H1 (cell line): ENCODE measurements at regions not wholly inside any gene's neighbourhood (a gene's known extent, or its start where the extent isn't known, plus 50 kb on each side); places are given as distances from the start of the nearest gene placed in this dataset.

Experiments
- CTCF ChIA-PET: fragments of 300-600 bp; sonication (Branson Sonifier 250); formaldehyde crosslinking; loops from one replicate; lab custom pipeline; 2021; ENCODE audit not compliant: partially characterized antibody; lab: Charles Lee
- POLR2A ChIA-PET: fragments of 300-600 bp; sonication (Branson Sonifier 250); formaldehyde crosslinking; loops from one replicate; lab custom pipeline; 2021; ENCODE audit warnings: inconsistent platforms; ENCODE audit not compliant: partially characterized antibody; lab: Charles Lee
- DNase-seq, 2 experiments: peaks; one replicate each; pipeline versions ENCODE4 v3.0.0 to v3.0.0-alpha.2; 2010 to 2022; ENCODE audit warnings: low spot score in 2 of 2, low read depth in 1 of 2, mixed read lengths in 1 of 2
- FAIRE-seq: peaks from 2 replicates; lab custom pipeline; 2011; peaks lifted over from hg19 to GRCh38; lab: Jason Lieb, UNC
- H2AFZ ChIP-seq: 2 replicates; pipeline ENCODE4 v1.8.1; 2012; ENCODE audit warnings: low read length, inconsistent platforms
- H2AK5ac ChIP-seq: 2 replicates; pipeline ENCODE4 v1.6.1; 2013; ENCODE audit warnings: low read depth, low read length
- H2BK120ac ChIP-seq: replicated peaks from 2 replicates; pipeline ENCODE3; 2013; ENCODE audit warnings: low read depth, low read length, inconsistent platforms
- H2BK12ac ChIP-seq: 2 replicates; pipeline ENCODE4 v1.6.1; 2013; ENCODE audit warnings: low read depth, low read length
- H2BK15ac ChIP-seq: 2 replicates; pipeline ENCODE4 v1.6.1; 2013; ENCODE audit warnings: low read length
- H2BK20ac ChIP-seq: 2 replicates; pipeline ENCODE4 v1.6.1; 2013; ENCODE audit warnings: low read length
- H2BK5ac ChIP-seq: 2 replicates; pipeline ENCODE4 v1.6.1; 2013; ENCODE audit warnings: low read depth, low read length
- H3K14ac ChIP-seq: 2 replicates; pipeline ENCODE4 v1.6.1; 2013; ENCODE audit warnings: inconsistent platforms; ENCODE audit not compliant: insufficient read length
- H3K18ac ChIP-seq: 2 replicates; pipeline ENCODE4 v1.6.1; 2013; ENCODE audit warnings: low read length; ENCODE audit errors: extremely low read depth
- H3K23ac ChIP-seq: 2 replicates; pipeline ENCODE4 v1.6.1; 2013; ENCODE audit warnings: inconsistent platforms; ENCODE audit not compliant: insufficient read length
- H3K23me2 ChIP-seq: 2 replicates; pipeline ENCODE4 v1.6.1; 2013; ENCODE audit warnings: low read depth, low read length
- H3K27ac ChIP-seq: 2 replicates; pipeline ENCODE4 v1.6.1; 2011; ENCODE audit warnings: low read depth, low read length, inconsistent platforms
- H3K27me3 ChIP-seq, 4 experiments: replicated peaks in 1 of 4; 1 replicate in 1 of 4; 2 replicates in 3 of 4; pipeline versions ENCODE4 v1.6.1 to v1.8.1; 2011 to 2013; ENCODE audit warnings: low read length in 3 of 4, mild to moderate bottlenecking in 3 of 4, inconsistent platforms in 2 of 4, mixed read lengths in 2 of 4, moderate library complexity in 1 of 4; ENCODE audit not compliant: control insufficient read depth in 3 of 4, insufficient read depth in 3 of 4; ENCODE audit errors: extremely low read depth in 1 of 4
- H3K36me3 ChIP-seq, 4 experiments: 2 replicates each; pipeline versions ENCODE4 v1.6.1 to v1.8.1; 2011 to 2013; ENCODE audit warnings: mild to moderate bottlenecking in 4 of 4, low read length in 3 of 4, moderate library complexity in 2 of 4, control low read depth in 1 of 4, inconsistent platforms in 1 of 4; ENCODE audit not compliant: insufficient read depth in 4 of 4, control insufficient read depth in 2 of 4
- H3K4ac ChIP-seq: replicated peaks from 2 replicates; pipeline ENCODE3; 2013; ENCODE audit warnings: low read length, low read depth, mixed read lengths, inconsistent platforms; ENCODE audit not compliant: insufficient read length
- H3K4me1 ChIP-seq, 4 experiments: replicated peaks in 1 of 4; 1 replicate in 1 of 4; 2 replicates in 3 of 4; pipeline versions ENCODE4 v1.6.1 to v1.8.1; 2011 to 2013; ENCODE audit warnings: low read length in 3 of 4, inconsistent platforms in 2 of 4, mixed read lengths in 1 of 4; ENCODE audit not compliant: insufficient read depth in 4 of 4, control insufficient read depth in 3 of 4
- H3K4me2 ChIP-seq, 2 experiments: 2 replicates each; pipeline versions ENCODE4 v1.6.1 to v1.8.1; 2011 to 2013; ENCODE audit warnings: low read depth in 2 of 2, low read length in 2 of 2, control low read depth in 1 of 2, inconsistent platforms in 1 of 2, mild to moderate bottlenecking in 1 of 2; ENCODE audit not compliant: insufficient read depth in 1 of 2
- H3K4me3 ChIP-seq, 4 experiments: fragments of 200-600, 300-600 bp in 1 of 4; sonication (generic), shearing (Covaris generic), sonication (Bioruptor Twin) in 1 of 4; 2 replicates each; pipeline versions ENCODE4 v1.5.1 to v1.8.1; 2011 to 2016; ENCODE audit warnings: low read length in 4 of 4, low read depth in 3 of 4, control low read depth in 2 of 4, inconsistent platforms in 2 of 4, mild to moderate bottlenecking in 2 of 4, mixed read lengths in 1 of 4, moderate library complexity in 1 of 4; ENCODE audit not compliant: insufficient read depth in 2 of 4; ENCODE audit errors: extremely low read depth in 1 of 4
- H3K56ac ChIP-seq: replicated peaks from 2 replicates; pipeline ENCODE3; 2013; ENCODE audit warnings: low read depth, mild to moderate bottlenecking, mixed read lengths, low read length, inconsistent platforms; ENCODE audit not compliant: insufficient read length
- H3K79me1 ChIP-seq: 2 replicates; pipeline ENCODE4 v1.6.1; 2013; ENCODE audit warnings: low read depth, low read length, control low read depth
- H3K79me2 ChIP-seq, 2 experiments: 2 replicates each; pipeline versions ENCODE4 v1.6.1 to v1.8.1; 2012 to 2013; ENCODE audit warnings: low read length in 2 of 2, mild to moderate bottlenecking in 2 of 2, inconsistent platforms in 1 of 2; ENCODE audit not compliant: insufficient read depth in 2 of 2, control insufficient read depth in 1 of 2
- H3K9ac ChIP-seq, 4 experiments: replicated peaks in 1 of 4; 1 replicate in 1 of 4; 2 replicates in 3 of 4; pipeline versions ENCODE4 v1.6.1 to v1.8.1; 2011 to 2013; ENCODE audit warnings: low read depth in 3 of 4, low read length in 3 of 4, control low read depth in 2 of 4, mild to moderate bottlenecking in 2 of 4, moderate library complexity in 2 of 4, inconsistent platforms in 1 of 4; ENCODE audit errors: extremely low read depth in 1 of 4
- H3K9me3 ChIP-seq, 2 experiments: 2 replicates each; pipeline versions ENCODE4 v1.6.1 to v1.8.1; 2012 to 2013; ENCODE audit warnings: mild to moderate bottlenecking in 2 of 2, moderate library complexity in 2 of 2, control low read depth in 1 of 2, inconsistent platforms in 1 of 2, low read depth in 1 of 2, low read length in 1 of 2, mixed read lengths in 1 of 2; ENCODE audit not compliant: insufficient read depth in 2 of 2
- H4K20me1 ChIP-seq, 2 experiments: replicated peaks in 1 of 2; 2 replicates each; pipeline versions ENCODE3 to v1.8.1; 2011 to 2013; ENCODE audit warnings: inconsistent platforms in 2 of 2, low read length in 2 of 2, mild to moderate bottlenecking in 1 of 2; ENCODE audit not compliant: insufficient read depth in 2 of 2, control insufficient read depth in 1 of 2
- H4K5ac ChIP-seq: 2 replicates; pipeline ENCODE4 v1.6.1; 2013; ENCODE audit warnings: low read length, low read depth, mixed read lengths, inconsistent platforms; ENCODE audit not compliant: insufficient read length
- H4K8ac ChIP-seq: 2 replicates; pipeline ENCODE4 v1.8.0; 2013; ENCODE audit warnings: mild to moderate bottlenecking, moderate library complexity, low read length, inconsistent platforms; ENCODE audit not compliant: insufficient read depth; ENCODE audit errors: extremely low read depth
- H4K91ac ChIP-seq: replicated peaks from 2 replicates; pipeline ENCODE3; 2013; ENCODE audit warnings: low read length, mixed read lengths, inconsistent platforms; ENCODE audit not compliant: insufficient read length
- ASH2L ChIP-seq: fragments of 200-600, 300-600 bp; sonication (generic); IDR thresholded peaks from one replicate; pipeline ENCODE4 v1.7.1; 2017; ENCODE audit warnings: low read length
- BACH1 ChIP-seq: IDR thresholded peaks from 2 replicates; pipeline ENCODE4 v1.6.1; 2012; ENCODE audit warnings: low read length, improper control_type of control experiment
- BCL11A ChIP-seq, 2 experiments: IDR thresholded peaks; one replicate each; pipeline ENCODE4 v1.6.1; 2011; ENCODE audit warnings: low read depth in 2 of 2, low read length in 2 of 2, mild to moderate bottlenecking in 2 of 2
- CHD1 ChIP-seq: IDR thresholded peaks from 2 replicates; pipeline ENCODE4 v1.6.1; 2012; ENCODE audit warnings: low read depth, low read length, improper control_type of control experiment
- CHD2 ChIP-seq: IDR thresholded peaks from 2 replicates; pipeline ENCODE4 v1.6.1; 2012; ENCODE audit warnings: low read length, improper control_type of control experiment
- CTBP2 ChIP-seq: IDR thresholded peaks from 2 replicates; pipeline ENCODE4 v1.7.0; 2011; ENCODE audit warnings: borderline replicate concordance, mild to moderate bottlenecking, moderate library complexity, mixed read lengths, low read length; ENCODE audit not compliant: insufficient read depth, insufficient read length
- GABPA ChIP-seq: IDR thresholded peaks from 2 replicates; pipeline ENCODE4 v1.6.1; 2011; ENCODE audit warnings: mild to moderate bottlenecking, low read length, moderate library complexity, borderline replicate concordance; ENCODE audit not compliant: insufficient read depth
- MAFK ChIP-seq: IDR thresholded peaks from 2 replicates; pipeline ENCODE4 v1.6.1; 2012; ENCODE audit warnings: low read depth, mild to moderate bottlenecking, improper control_type of control experiment, low read length
- NRF1 ChIP-seq: IDR thresholded peaks from 2 replicates; pipeline ENCODE4 v1.6.1; 2011; ENCODE audit warnings: mild to moderate bottlenecking, low read depth, low read length, improper control_type of control experiment
- PHF8 ChIP-seq: fragments of 200-600 bp; sonication (generic); conservative IDR thresholded peaks from 2 replicates; pipeline ENCODE4 v1.7.1; 2012; ENCODE audit warnings: low read depth, mild to moderate bottlenecking, inconsistent platforms, low read length, moderate library complexity
- SIN3A ChIP-seq, 2 experiments: IDR thresholded peaks in 1 of 2; conservative IDR thresholded peaks in 1 of 2; 2 replicates each; pipeline ENCODE4 v1.6.1; 2011 to 2012; ENCODE audit warnings: low read length in 2 of 2, improper control_type of control experiment in 1 of 2, low read depth in 1 of 2, mild to moderate bottlenecking in 1 of 2
- SUZ12 ChIP-seq: fragments of 200-600 bp; sonication (generic); IDR thresholded peaks from 2 replicates; pipeline ENCODE4 v1.6.1; 2012; ENCODE audit warnings: mild to moderate bottlenecking, inconsistent platforms, low read length, moderate library complexity, mixed read lengths
- TBP ChIP-seq: IDR thresholded peaks from 2 replicates; pipeline ENCODE4 v1.6.1; 2011; ENCODE audit warnings: low read depth, low read length, improper control_type of control experiment
- YY1 ChIP-seq: IDR thresholded peaks from 2 replicates; pipeline ENCODE4 v1.6.1; 2011; ENCODE audit warnings: low read depth, mild to moderate bottlenecking, low read length
- WGBS, 2 experiments: shearing (Covaris generic) in 1 of 2; methylation state at CpG; one replicate each; pipeline versions ENCODE4 v1.1.6 to v1.1.7; 2013 to 2015; ENCODE audit warnings: low lambda C conversion rate in 2 of 2, mixed read lengths in 2 of 2, inconsistent platforms in 1 of 2, low coverage in 1 of 2, missing lambda C conversion rate in 1 of 2; ENCODE audit not compliant: insufficient replicate concordance in 2 of 2, insufficient coverage in 1 of 2, insufficient read length in 1 of 2; ENCODE audit errors: extremely low coverage in 1 of 2, missing lambda C conversion rate in 1 of 2; 5-methylcytosine and 5-hydroxymethylcytosine counted together

DNA sequence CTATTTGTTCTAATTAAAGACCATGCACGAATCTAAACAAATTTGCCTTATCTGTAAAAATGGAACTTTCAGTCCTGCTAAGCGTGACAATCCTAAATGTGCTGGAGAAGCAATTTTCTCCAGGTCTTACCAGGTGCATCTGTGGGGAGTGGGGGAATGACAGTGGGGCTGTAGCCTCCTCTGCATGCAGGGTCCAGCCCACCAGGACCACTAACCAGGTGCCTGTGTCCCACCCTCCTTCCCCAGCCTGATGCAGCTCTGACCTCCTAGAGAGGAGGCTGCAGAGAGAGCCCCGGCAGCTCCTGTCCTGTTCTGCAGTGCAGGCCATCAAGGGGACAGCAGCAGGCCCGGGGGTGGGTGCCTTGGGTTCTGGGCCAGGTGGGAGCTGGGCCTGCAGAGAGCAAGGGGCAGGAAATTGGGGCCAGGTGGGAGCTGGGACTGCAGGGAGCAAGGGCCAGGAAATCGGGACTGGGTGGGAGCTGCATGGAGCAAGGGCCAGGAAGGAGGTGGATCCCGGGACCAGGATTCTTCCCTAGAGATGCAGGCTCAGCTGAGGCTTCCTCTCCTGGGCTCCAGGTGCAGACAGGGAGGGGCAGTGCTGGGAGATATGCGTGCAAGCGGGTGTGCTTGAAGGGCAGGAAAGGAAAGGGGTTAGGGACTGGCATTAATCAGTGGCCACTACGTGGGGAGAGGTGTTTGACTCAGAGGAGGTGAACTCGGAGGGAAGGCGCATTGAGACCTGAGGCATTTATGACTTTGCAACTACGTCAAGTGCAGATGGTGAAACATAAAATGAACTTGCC, 185.3 kb downstream of the ANKRD30B start:
- H3K23me2 ChIP-seq: no peaks in the 10 kb centered on the region
- H3K4me2 ChIP-seq: no peak overlapping the region
- H2BK5ac ChIP-seq: no peak overlapping the region
- no peak overlapping the region for H3K18ac ChIP-seq
- no peak overlapping the region for H2BK15ac ChIP-seq
- H3K27ac ChIP-seq: no peak overlapping the region
- no peak for FAIRE-seq
- H3K14ac ChIP-seq: no peak overlapping the region
- H2BK12ac ChIP-seq: no peak overlapping the region
- H2BK120ac ChIP-seq: no peak overlapping the region
- H3K36me3 ChIP-seq: no peaks in the 10 kb centered on the region
- no peak overlapping the region for H3K4me3 ChIP-seq
- POLR2A ChIA-PET: no interaction called here
- H4K5ac ChIP-seq: no peak overlapping the region
- no peaks in the 10 kb centered on the region for H4K20me1 ChIP-seq
- no peak overlapping the region for H4K8ac ChIP-seq
- H4K91ac ChIP-seq: no peak overlapping the region
- no peak overlapping the region for H3K4ac ChIP-seq
- 83% methylated on average over 12 of the region's 12 CpGs; no CpG with 5 or more reads in 1 of the 2 experiments for WGBS, 2 experiments
- H2AFZ ChIP-seq: no peak overlapping the region
- H3K23ac ChIP-seq: no peak overlapping the region
- no peak overlapping the region for H2BK20ac ChIP-seq
- H2AK5ac ChIP-seq: no peak overlapping the region
- CTCF ChIA-PET: no interaction called here
- H3K79me1 ChIP-seq: no peaks in the 10 kb centered on the region
- H3K56ac ChIP-seq: no peak overlapping the region
- peak in 1 of 2 experiments; percentile 35 for DNase-seq
- H3K27me3 ChIP-seq: no peaks in the 10 kb centered on the region
- H3K9ac ChIP-seq: no peak overlapping the region
- no peaks in the 10 kb centered on the region for H3K79me2 ChIP-seq
- H3K4me1 ChIP-seq: no peaks in the 10 kb centered on the region
- peaks cover 73 to 97% of the 10 kb centered on the region in 2 experiments for H3K9me3 ChIP-seq
- TF ChIP-seq BCL11A (IDR thresholded peaks at IDR 0.05; ENCODE audit: low read depth in 2 of 2, low read length in 2 of 2) (no peak), NRF1 (no peak), GABPA (no peak), BACH1 (no peak), MAFK (no peak), YY1 (no peak), CTBP2 (no peak), TBP (no peak), SUZ12 (no peak), CHD2 (no peak), PHF8 (no peak), CHD1 (no peak), ASH2L (no peak), SIN3A (conservative IDR thresholded peaks at IDR 0.05 in 1 of 2, IDR thresholded peaks at IDR 0.05 in 1 of 2; ENCODE audit: low read depth in 1 of 2, low read length in 2 of 2) (no peak)
